ENCODE measurements at regions not wholly inside any gene's neighbourhood (a gene's known extent, or its start where the extent isn't known, plus 50 kb on each side); places are given as distances from the start of the nearest gene placed in this dataset.

DNA sequence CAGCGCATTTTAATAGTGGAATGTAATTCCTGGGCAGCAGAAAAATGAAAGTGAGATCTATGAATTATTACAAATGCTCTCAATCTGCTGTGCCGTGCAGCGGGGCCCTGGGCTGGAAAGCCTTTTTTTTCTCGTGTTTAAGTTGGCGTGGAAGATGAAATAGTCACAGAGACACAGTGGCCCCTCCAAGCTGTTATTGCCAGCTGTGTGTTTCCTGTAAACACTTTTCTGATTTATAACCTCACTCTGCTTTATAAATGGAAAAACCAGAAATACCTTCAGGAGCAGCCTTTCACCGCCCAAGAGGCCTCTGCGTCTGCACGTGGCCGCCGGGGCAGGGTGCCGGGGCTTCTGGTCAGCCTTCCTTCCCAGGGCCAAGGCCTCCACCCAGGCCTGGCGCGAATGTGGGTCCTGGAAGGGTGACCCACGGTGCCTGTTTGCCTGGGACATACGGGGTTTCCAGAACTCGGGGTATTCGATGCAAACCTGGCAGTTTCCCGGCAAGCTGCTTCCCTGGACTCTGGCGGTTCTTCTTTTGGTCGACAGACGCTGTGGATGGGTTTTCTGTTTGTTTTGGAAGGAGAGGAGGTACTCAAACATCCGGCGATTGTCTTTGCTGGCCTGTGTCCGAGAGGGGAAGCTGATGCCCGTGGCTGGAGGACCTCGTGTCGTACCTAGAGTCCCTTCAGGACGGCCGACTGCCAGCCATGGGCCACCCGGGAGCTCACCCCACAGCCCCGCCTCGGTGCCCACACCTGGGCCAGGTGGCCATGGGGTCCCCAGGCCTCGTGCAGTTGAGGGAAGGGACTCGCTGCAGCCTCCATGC, 256.7 kb downstream of the PARP8 start:
- H3K4me3 Mint-ChIP-seq, result peak overlapping the region in 1 of 7 donors; percentile 40
- peaks cover 3 to 21% of the 10 kb centered on the region in 2 donors for H3K27me3 Mint-ChIP-seq
- no peaks in the 10 kb centered on the region for H3K9me3 Mint-ChIP-seq
- CTCF ChIA-PET, result no interaction called here
- Histone ChIP-seq H3K4me1 (ENCODE audit: insufficient read depth, low read length) (no peaks in the 10 kb centered on the region), H3K27me3 (ENCODE audit: insufficient read depth, low read length, poor library complexity, severe bottlenecking) (no peaks in the 10 kb centered on the region), H3K27ac (ENCODE audit: low read depth, low read length) (no peak overlapping the region), H3K9me3 (ENCODE audit: low read length) (no peaks in the 10 kb centered on the region), H3K4me3 (ENCODE audit: low read length) (no peak overlapping the region), H3K36me3 (ENCODE audit: insufficient read depth, low read length) (no peaks in the 10 kb centered on the region)
- POLR2A ChIA-PET, result no interaction called here
- DNase-seq, result no peak
- H3K4me1 Mint-ChIP-seq, result no peaks in the 10 kb centered on the region
- no peak overlapping the region for H3K27ac Mint-ChIP-seq
- no peaks in the 10 kb centered on the region for H3K36me3 Mint-ChIP-seq

DNA sequence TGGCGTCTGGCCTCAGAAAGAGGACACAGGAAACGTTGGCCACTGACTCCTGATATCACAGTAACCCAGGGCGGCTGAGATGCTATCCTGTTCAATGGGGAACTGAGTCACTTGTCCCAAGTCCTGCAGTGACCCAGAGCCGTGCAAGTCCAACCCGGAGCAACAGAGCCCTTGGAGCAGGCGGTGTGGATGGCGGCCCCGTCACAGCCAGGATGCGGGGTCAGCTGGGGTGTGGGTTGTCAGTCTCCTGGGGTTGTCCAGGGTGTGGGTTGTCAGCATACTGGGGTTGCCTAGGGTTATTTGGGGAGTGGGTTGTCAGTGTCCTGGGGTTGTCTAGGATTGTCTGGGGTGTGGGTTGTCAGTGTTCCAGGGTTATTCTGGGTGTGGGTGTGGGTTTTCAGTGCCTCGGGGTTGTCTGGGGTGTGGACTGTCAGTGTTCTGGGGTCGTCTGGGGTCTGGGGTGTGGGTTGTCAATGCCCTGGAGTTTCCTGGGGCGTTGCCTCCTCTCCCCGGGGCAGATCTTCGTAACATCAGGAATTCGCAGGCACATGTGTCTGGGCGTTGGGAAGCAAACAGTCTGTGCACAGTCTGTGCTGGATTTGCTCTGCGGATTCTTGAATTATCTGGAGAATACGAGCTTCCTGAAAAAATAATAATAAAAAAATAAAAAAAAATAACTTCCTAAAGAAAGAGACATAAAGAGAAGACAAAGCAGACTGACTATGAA, 257.5 kb downstream of the PARP8 start:
- Histone ChIP-seq H3K4me3 (ENCODE audit: low read length) (no peak overlapping the region), H3K27me3 (ENCODE audit: insufficient read depth, low read length, poor library complexity, severe bottlenecking) (no peaks in the 10 kb centered on the region), H3K4me1 (ENCODE audit: insufficient read depth, low read length) (no peaks in the 10 kb centered on the region), H3K36me3 (ENCODE audit: insufficient read depth, low read length) (no peaks in the 10 kb centered on the region), H3K9me3 (ENCODE audit: low read length) (no peaks in the 10 kb centered on the region), H3K27ac (ENCODE audit: low read depth, low read length) (no peak overlapping the region)
- no peaks in the 10 kb centered on the region for H3K9me3 Mint-ChIP-seq
- H3K4me3 Mint-ChIP-seq, result no peak overlapping the region
- H3K36me3 Mint-ChIP-seq, result no peaks in the 10 kb centered on the region
- CTCF ChIA-PET, result no interaction called here
- DNase-seq, result no peak
- POLR2A ChIA-PET, result no interaction called here
- no peaks in the 10 kb centered on the region for H3K4me1 Mint-ChIP-seq
- H3K27me3 Mint-ChIP-seq, result peaks cover 3 to 22% of the 10 kb centered on the region in 2 donors
- peak overlapping the region in 2 of 8 donors; percentile 19 to 91 for H3K27ac Mint-ChIP-seq

DNA sequence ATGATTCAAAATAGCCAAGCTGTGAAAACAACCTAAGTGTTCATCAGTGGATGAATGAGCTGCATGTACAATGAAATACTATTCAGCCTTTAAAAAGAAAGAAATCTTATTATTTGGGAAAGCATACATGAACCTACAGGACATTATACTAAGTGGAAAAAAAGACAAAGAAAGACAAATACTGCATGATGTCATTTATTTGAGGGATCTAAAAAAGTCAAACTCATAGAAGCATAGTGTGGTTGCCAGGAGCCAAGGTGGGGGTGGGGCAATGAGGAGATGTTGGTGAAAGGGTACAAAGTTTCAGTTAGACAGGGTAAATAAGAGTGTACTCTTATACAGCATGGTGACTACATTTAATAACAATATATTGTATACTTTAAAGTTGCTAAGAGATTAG, 261.5 kb downstream of the PARP8 start:
- Histone ChIP-seq H3K27ac (ENCODE audit: low read depth, low read length) (no peak overlapping the region), H3K27me3 (ENCODE audit: insufficient read depth, low read length, poor library complexity, severe bottlenecking) (no peaks in the 10 kb centered on the region), H3K9me3 (ENCODE audit: low read length) (no peaks in the 10 kb centered on the region), H3K36me3 (ENCODE audit: insufficient read depth, low read length) (no peaks in the 10 kb centered on the region), H3K4me1 (ENCODE audit: insufficient read depth, low read length) (no peaks in the 10 kb centered on the region), H3K4me3 (ENCODE audit: low read length) (no peak overlapping the region)
- DNase-seq, result no peak
- Mint-ChIP-seq H3K4me3 (no peak overlapping the region), H3K27me3 (peaks cover 7 to 38% of the 10 kb centered on the region in 2 donors), H3K9me3 (no peaks in the 10 kb centered on the region), H3K4me1 (no peaks in the 10 kb centered on the region), H3K27ac (no peak overlapping the region), H3K36me3 (no peaks in the 10 kb centered on the region)
- CTCF ChIA-PET, result no interaction called here
- POLR2A ChIA-PET, result no interaction called here

DNA sequence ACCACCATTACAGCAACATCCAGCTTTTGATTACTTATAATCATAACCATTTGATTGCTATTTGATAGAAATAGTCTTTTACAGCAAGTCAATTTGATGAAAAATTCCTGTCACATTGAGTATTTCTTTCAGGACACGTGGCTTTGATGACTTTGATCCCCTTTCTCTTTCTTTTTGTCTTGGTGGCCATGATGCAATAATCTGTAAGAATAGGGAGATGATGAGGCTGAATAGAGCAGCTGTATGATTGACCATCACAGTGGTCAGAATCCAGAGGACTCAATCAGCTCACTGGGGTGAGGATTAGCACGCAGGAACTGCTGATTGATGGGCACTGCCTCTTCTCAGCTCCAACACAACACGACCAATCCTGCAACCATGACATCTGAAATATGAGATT, 262.7 kb downstream of the PARP8 start:
- CTCF ChIA-PET, result no interaction called here
- H3K4me3 Mint-ChIP-seq, result no peak overlapping the region
- H3K27me3 Mint-ChIP-seq, result peaks cover 6 to 33% of the 10 kb centered on the region in 2 donors
- no peaks in the 10 kb centered on the region for H3K9me3 ChIP-seq (ENCODE audit: low read length)
- no peaks in the 10 kb centered on the region for H3K27me3 ChIP-seq (ENCODE audit: insufficient read depth, low read length, poor library complexity, severe bottlenecking)
- no peaks in the 10 kb centered on the region for H3K36me3 ChIP-seq (ENCODE audit: insufficient read depth, low read length)
- H3K9me3 Mint-ChIP-seq, result no peaks in the 10 kb centered on the region
- POLR2A ChIA-PET, result no interaction called here
- H3K27ac ChIP-seq (ENCODE audit: low read depth, low read length), result no peak overlapping the region
- H3K4me1 ChIP-seq (ENCODE audit: insufficient read depth, low read length), result no peaks in the 10 kb centered on the region
- H3K4me1 Mint-ChIP-seq, result no peaks in the 10 kb centered on the region
- no peak overlapping the region for H3K27ac Mint-ChIP-seq
- H3K36me3 Mint-ChIP-seq, result no peaks in the 10 kb centered on the region
- DNase-seq, result no peak
- no peak overlapping the region for H3K4me3 ChIP-seq (ENCODE audit: low read length)

DNA sequence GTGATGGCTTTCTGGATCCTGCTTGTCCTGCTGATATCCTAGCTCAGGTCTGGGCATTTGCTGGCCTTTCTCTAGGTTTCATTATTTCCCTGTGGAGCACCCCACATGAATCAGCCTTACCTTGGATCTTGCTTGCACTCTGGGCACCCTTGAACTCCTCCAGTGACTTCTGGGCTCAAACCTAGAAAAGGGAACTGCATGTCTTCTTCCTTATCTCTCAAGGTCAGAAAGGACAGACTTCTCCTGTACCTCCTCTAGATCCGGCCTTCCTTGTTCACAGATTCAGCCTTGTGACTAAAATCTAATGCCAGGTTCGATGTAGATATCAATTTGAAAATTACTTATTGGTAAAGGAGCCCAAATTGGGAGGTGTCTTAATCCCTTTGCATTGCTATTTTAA, 267.9 kb downstream of the PARP8 start:
- Mint-ChIP-seq H3K4me1 (no peaks in the 10 kb centered on the region), H3K9me3 (no peaks in the 10 kb centered on the region), H3K4me3 (no peak overlapping the region), H3K27me3 (peaks cover 16 to 37% of the 10 kb centered on the region in 2 donors), H3K27ac (no peak overlapping the region), H3K36me3 (no peaks in the 10 kb centered on the region)
- no peak overlapping the region for H3K4me3 ChIP-seq (ENCODE audit: low read length)
- H3K4me1 ChIP-seq (ENCODE audit: insufficient read depth, low read length), result no peaks in the 10 kb centered on the region
- ChIA-PET CTCF (no interaction called here), POLR2A (no interaction called here)
- no peak overlapping the region for H3K27ac ChIP-seq (ENCODE audit: low read depth, low read length)
- H3K36me3 ChIP-seq (ENCODE audit: insufficient read depth, low read length), result no peaks in the 10 kb centered on the region
- no peaks in the 10 kb centered on the region for H3K27me3 ChIP-seq (ENCODE audit: insufficient read depth, low read length, poor library complexity, severe bottlenecking)
- no peak for DNase-seq
- no peaks in the 10 kb centered on the region for H3K9me3 ChIP-seq (ENCODE audit: low read length)

DNA sequence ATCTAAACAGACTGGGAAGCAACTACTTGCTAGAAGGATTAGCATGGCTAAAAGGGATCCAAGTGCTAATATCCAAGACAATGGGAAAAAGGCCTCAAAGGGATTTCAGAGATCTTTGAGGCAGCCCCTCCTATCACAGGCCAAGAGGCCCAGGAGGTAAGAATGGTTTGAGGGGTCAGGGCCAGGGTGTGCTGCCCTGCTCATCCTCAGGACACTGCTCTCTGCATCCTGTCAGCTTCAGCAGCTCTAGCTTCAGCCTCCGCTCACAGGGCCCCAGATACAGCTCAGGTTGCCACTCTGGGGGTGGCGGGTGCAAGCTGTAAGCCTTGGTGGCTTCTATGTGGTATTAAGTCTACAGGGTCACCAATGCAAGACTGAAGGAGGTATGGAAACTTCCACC, 278.7 kb downstream of the PARP8 start:
- peaks cover 0 to 4% (median 0%) of the 10 kb centered on the region in 3 donors for H3K36me3 Mint-ChIP-seq

DNA sequence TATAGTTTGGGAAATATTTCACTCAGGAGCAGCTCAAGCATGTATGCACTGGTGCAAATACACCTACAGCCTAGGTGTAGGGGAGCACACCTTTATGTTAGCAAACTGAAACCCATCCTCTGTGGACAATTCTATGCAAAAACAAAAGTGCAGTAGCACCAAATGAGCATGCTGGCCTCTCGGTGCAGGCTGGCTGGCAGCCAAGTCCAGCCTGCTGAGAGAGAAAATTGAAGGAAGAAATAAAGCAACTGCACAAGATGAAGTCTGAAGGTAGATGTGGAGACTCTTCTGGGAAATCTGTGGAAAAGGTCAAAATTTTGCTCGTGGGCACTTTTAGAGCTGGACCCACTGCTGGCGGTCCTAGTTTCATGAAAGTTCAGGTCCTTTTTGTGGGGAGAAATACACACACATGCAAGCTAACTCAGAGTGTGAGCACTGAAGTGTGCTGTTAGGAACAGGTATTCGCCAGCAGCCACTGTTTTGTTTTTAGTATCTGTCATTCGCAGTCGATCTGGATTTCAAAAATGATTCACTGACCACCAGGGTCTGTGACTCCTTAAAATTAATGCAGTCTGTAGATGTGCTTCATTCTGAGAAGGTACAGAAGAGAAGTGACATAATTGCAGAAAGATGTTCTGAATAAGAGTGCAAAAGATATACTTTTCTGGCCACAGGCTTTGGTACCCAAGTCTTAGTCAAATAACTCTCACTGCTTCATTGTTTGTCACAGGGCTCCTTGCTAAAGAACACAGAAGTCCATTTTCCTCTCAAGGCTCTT, 281.7 kb downstream of the PARP8 start:
- Mint-ChIP-seq H3K4me1 (no peaks in the 10 kb centered on the region), H3K27ac (no peak overlapping the region), H3K9me3 (peaks cover 3 to 14% (median 7%) of the 10 kb centered on the region in 5 donors), H3K4me3 (no peak overlapping the region), H3K36me3 (peaks cover 0 to 4% (median 0%) of the 10 kb centered on the region in 3 donors), H3K27me3 (peaks cover 4% of the 10 kb centered on the region in 2 donors)
- no peak overlapping the region for H3K4me3 ChIP-seq (ENCODE audit: low read length)
- no peaks in the 10 kb centered on the region for H3K36me3 ChIP-seq (ENCODE audit: insufficient read depth, low read length)
- ChIA-PET CTCF (no interaction called here), POLR2A (no interaction called here)
- H3K27ac ChIP-seq (ENCODE audit: low read depth, low read length), result no peak overlapping the region
- no peaks in the 10 kb centered on the region for H3K27me3 ChIP-seq (ENCODE audit: insufficient read depth, low read length, poor library complexity, severe bottlenecking)
- H3K9me3 ChIP-seq (ENCODE audit: low read length), result no peaks in the 10 kb centered on the region
- no peaks in the 10 kb centered on the region for H3K4me1 ChIP-seq (ENCODE audit: insufficient read depth, low read length)
- no peak for DNase-seq

More for the DNA sequence above, 278.7 kb downstream of the PARP8 start:
- no peak for DNase-seq
- ChIA-PET POLR2A (no interaction called here), CTCF (no interaction called here)
- Histone ChIP-seq H3K36me3 (ENCODE audit: insufficient read depth, low read length) (no peaks in the 10 kb centered on the region), H3K27me3 (ENCODE audit: insufficient read depth, low read length, poor library complexity, severe bottlenecking) (no peaks in the 10 kb centered on the region), H3K9me3 (ENCODE audit: low read length) (no peaks in the 10 kb centered on the region), H3K27ac (ENCODE audit: low read depth, low read length) (no peak overlapping the region), H3K4me3 (ENCODE audit: low read length) (no peak overlapping the region), H3K4me1 (ENCODE audit: insufficient read depth, low read length) (no peaks in the 10 kb centered on the region)
- Mint-ChIP-seq H3K4me3 (no peak overlapping the region), H3K27me3 (peaks cover 3 to 4% of the 10 kb centered on the region in 2 donors), H3K4me1 (no peaks in the 10 kb centered on the region), H3K27ac (no peak overlapping the region), H3K9me3 (peaks cover 4 to 15% (median 11%) of the 10 kb centered on the region in 5 donors)

DNA sequence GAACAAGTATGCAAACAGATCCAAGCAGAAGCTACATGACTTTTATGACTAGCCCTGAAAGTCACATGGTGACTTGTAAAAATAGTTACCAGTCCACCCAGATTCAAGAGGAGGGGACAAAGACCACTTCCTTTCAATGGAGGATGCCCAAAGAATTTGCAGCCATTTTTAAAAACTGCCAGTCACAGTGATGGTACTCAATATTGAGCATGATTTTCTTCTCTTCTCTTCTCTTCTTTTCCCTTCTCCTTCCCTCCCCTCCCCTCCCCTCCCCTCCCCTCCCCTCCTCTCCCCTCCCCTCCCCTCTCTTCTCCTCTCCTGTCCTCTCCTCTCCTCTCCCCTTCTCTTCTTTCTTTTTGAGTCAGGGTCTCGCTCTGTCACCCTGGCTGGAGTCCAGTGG, 286.9 kb downstream of the PARP8 start:
- H3K4me1 ChIP-seq (ENCODE audit: insufficient read depth, low read length), result no peaks in the 10 kb centered on the region
- H3K27me3 Mint-ChIP-seq, result peaks cover 11 to 46% of the 10 kb centered on the region in 2 donors
- no peak for DNase-seq
- no peaks in the 10 kb centered on the region for H3K9me3 ChIP-seq (ENCODE audit: low read length)
- CTCF ChIA-PET, result interaction anchor here (2.0 kb wide), 1 partner anchor 10 kb away, joined by 4 read pairs; no protein-coding TSS in a partner anchor
- no peak overlapping the region for H3K27ac Mint-ChIP-seq
- no peak overlapping the region for H3K4me3 Mint-ChIP-seq
- no peaks in the 10 kb centered on the region for H3K9me3 Mint-ChIP-seq
- H3K36me3 Mint-ChIP-seq, result no peaks in the 10 kb centered on the region
- H3K27me3 ChIP-seq (ENCODE audit: insufficient read depth, low read length, poor library complexity, severe bottlenecking), result no peaks in the 10 kb centered on the region
- POLR2A ChIA-PET, result no interaction called here
- no peak overlapping the region for H3K27ac ChIP-seq (ENCODE audit: low read depth, low read length)
- H3K4me3 ChIP-seq (ENCODE audit: low read length), result no peak overlapping the region
- no peaks in the 10 kb centered on the region for H3K4me1 Mint-ChIP-seq
- no peaks in the 10 kb centered on the region for H3K36me3 ChIP-seq (ENCODE audit: insufficient read depth, low read length)
